Endothelial cell (in vitro differentiated cells): ENCODE measurements at regions not wholly inside any gene's neighbourhood (a gene's known extent, or its start where the extent isn't known, plus 50 kb on each side); places are given as distances from the start of the nearest gene placed in this dataset.
"Not testable (repeated sequence)": the region's sequence is repeated elsewhere in the genome, so short reads cannot be mapped to it uniquely, and the experiment has no call there.

Experiments used
- DNase-seq: peaks from one replicate; pipeline ENCODE4 v3.0.0; 2021; ENCODE audit warnings: low spot score
- H3K27ac Mint-ChIP-seq: one replicate; pipeline ENCODE4 v1.8.0; 2021; ENCODE audit warnings: mixed read lengths, inconsistent platforms; ENCODE audit not compliant: unreplicated experiment
- H3K27me3 Mint-ChIP-seq: one replicate; pipeline ENCODE4 v1.8.0; 2021; ENCODE audit warnings: mild to moderate bottlenecking, moderate library complexity, mixed read lengths, inconsistent platforms; ENCODE audit not compliant: unreplicated experiment
- H3K36me3 Mint-ChIP-seq: one replicate; pipeline ENCODE4 v1.8.0; 2021; ENCODE audit warnings: mild to moderate bottlenecking, low read depth, mixed read lengths, inconsistent platforms; ENCODE audit not compliant: unreplicated experiment
- H3K4me1 Mint-ChIP-seq: one replicate; pipeline ENCODE4 v1.8.0; 2021; ENCODE audit warnings: mild to moderate bottlenecking, mixed read lengths, inconsistent platforms; ENCODE audit not compliant: unreplicated experiment
- H3K4me3 Mint-ChIP-seq: one replicate; pipeline ENCODE4 v1.8.0; 2021; ENCODE audit warnings: mild to moderate bottlenecking, mixed read lengths, inconsistent platforms; ENCODE audit not compliant: unreplicated experiment
- H3K9me3 Mint-ChIP-seq: one replicate; pipeline ENCODE4 v1.8.0; 2021; ENCODE audit warnings: mixed read lengths, inconsistent platforms; ENCODE audit not compliant: unreplicated experiment
- CTCF ChIP-seq: fragments of 200-600 bp; sonication (generic); IDR thresholded peaks from one replicate; pipeline ENCODE4 v1.5.0; 2021; ENCODE audit warnings: antibody characterized with exemption; ENCODE audit not compliant: unreplicated experiment

GRCh38 chr1:232143315-232143886 is 486.5 kb downstream of the SIPA1L2 start:
- no peak for TF ChIP-seq CTCF
- H3K27me3 Mint-ChIP-seq = no peaks in the 10 kb centered on the region
- H3K27ac Mint-ChIP-seq = no peak overlapping the region
- DNase-seq = no peak
- H3K9me3 Mint-ChIP-seq = no peaks in the 10 kb centered on the region
- H3K4me3 Mint-ChIP-seq = no peak overlapping the region
- no peaks in the 10 kb centered on the region for H3K36me3 Mint-ChIP-seq
- H3K4me1 Mint-ChIP-seq = peaks cover 3% of the 10 kb centered on the region

DNA sequence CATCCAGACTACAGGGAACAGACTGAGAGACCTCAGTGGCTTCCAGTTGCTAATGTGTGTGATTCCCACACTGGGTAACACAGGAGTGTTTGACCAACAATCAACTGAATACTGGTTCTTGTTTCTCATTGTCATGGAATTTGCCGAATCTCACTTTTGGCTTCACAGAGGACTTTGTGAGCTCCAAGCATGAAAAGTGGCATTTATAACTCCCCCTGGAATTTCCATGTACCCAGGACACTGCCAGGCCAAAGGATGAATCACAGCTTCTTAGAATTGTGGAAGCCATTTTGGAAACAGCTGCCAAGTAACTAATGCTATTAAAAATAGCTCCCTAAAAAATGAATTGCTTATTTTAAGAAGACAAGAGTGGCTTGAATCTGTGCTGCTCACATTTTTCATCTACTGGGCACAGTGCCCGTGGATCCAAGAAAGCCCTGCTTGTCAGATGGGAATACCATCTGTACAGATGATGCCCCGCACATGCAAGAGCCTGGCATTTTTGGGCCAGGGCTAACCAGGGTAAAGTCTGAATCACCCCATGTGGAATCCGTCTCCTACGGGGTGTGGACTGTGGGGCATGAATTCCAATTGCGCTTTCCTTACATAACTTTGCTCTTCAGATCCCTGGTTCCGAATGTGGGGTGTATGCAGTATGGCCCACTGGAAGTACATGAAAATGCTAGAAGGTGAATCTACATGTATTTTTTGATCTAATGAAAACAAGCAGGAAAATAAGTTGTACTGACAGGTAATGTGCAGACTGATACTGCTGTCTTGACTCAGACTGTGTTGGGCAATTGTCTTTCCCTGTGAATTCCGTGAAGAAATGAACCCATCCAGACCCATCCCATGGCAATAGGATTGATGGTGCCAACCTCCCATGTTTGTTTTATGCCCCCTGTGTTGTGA is 487.3 kb downstream of the SIPA1L2 start:
- Mint-ChIP-seq H3K9me3 (no peaks in the 10 kb centered on the region), H3K36me3 (no peaks in the 10 kb centered on the region), H3K27me3 (no peaks in the 10 kb centered on the region), H3K4me3 (no peak overlapping the region), H3K27ac (no peak overlapping the region), H3K4me1 (peaks cover 3% of the 10 kb centered on the region)
- no peak for TF ChIP-seq CTCF
- no peak for DNase-seq

GRCh38 chr1:232141167-232141448 is 488.8 kb downstream of the SIPA1L2 start:
- H3K4me1 Mint-ChIP-seq = not testable (repeated sequence)

GRCh38 chr1:232140419-232141166 is 489.3 kb downstream of the SIPA1L2 start:
- TF ChIP-seq CTCF = no peak
- Mint-ChIP-seq H3K9me3 (no peaks in the 10 kb centered on the region), H3K4me1 (peaks cover 6% of the 10 kb centered on the region), H3K27me3 (no peaks in the 10 kb centered on the region), H3K36me3 (no peaks in the 10 kb centered on the region), H3K27ac (no peak overlapping the region), H3K4me3 (no peak overlapping the region)
- no peak for DNase-seq

More at GRCh38 chr1:232141167-232141448, 488.8 kb downstream of the SIPA1L2 start:
- H3K27ac Mint-ChIP-seq, DNase-seq, H3K27me3 Mint-ChIP-seq, H3K4me3 Mint-ChIP-seq, H3K9me3 Mint-ChIP-seq, H3K36me3 Mint-ChIP-seq: not testable (repeated sequence)

DNA sequence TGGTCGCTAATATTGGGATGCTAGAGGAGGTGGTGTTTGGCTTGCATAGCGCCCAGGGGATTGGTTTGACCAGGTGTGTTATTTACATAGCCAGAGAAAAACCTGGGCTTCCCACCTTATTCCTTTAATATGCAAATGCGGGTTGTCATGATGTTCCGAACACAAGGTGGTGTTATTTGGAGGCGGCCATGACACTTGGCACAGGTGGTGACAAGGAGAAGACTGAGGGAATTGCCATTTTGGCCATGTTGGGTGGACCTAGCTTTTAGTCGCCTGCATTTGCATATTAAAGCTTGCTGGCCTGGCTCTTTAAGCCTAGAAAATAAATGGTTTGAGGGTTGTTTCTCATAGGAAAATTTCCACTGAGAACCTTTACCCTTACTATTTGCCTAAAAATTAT is 490.5 kb downstream of the SIPA1L2 start:
- H3K27ac Mint-ChIP-seq = no peak overlapping the region
- DNase-seq = no peak
- no peak for TF ChIP-seq CTCF
- no peaks in the 10 kb centered on the region for H3K36me3 Mint-ChIP-seq
- no peaks in the 10 kb centered on the region for H3K9me3 Mint-ChIP-seq
- H3K27me3 Mint-ChIP-seq = no peaks in the 10 kb centered on the region
- peaks cover 6% of the 10 kb centered on the region for H3K4me1 Mint-ChIP-seq
- H3K4me3 Mint-ChIP-seq = no peak overlapping the region
